ENCODE measurements at regions not wholly inside any gene's neighbourhood (a gene's known extent, or its start where the extent isn't known, plus 50 kb on each side); places are given as distances from the start of the nearest gene placed in this dataset.
A peak's percentile ranks its signal among the peaks of the same experiment; 100 is the strongest.
"Not testable (repeated sequence)": the region's sequence is repeated elsewhere in the genome, so short reads cannot be mapped to it uniquely, and the experiment has no call there.

DNA sequence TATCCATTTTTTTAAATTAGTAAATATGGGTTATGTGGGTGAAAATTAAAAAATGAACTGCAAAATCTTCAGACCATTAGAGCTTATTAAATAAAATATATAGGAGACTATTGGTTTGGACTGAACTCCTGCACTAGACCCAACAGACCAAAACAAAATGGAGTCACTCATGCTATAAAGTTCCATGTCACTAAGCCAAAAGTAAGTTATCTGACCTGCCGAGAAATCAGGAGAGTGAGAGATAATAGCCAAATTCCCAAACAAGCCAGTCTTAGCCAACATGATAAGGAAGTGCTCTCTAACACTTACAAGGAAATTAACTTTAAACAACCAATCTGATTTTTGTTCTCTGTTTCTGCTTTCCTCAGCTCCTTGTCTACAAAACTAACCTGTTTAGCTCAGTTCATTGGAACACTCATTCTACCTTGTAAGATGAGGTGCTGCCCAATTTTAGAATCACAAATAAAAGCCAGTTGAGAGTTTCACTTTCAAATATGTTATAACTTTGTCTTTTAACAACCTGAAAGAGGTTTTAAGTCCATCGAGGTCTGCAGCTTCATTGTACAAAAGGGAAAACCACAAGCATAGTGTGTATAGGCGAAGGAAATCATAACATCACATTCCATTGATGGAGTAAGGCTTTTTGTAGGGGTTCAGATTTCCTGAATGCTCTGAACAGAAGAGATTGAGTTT, 220.5 kb downstream of the TENT5A start:
- H3K9ac ChIP-seq (ENCODE audit: insufficient read depth in 1 of 2, low read length in 2 of 2) = no peak overlapping the region
- no peak for ATAC-seq (ENCODE audit: insufficient read depth, low FRiP score)
- H3K4me3 ChIP-seq = no peak overlapping the region
- no peak for DNase-seq
- TF ChIP-seq, protein P1, sequence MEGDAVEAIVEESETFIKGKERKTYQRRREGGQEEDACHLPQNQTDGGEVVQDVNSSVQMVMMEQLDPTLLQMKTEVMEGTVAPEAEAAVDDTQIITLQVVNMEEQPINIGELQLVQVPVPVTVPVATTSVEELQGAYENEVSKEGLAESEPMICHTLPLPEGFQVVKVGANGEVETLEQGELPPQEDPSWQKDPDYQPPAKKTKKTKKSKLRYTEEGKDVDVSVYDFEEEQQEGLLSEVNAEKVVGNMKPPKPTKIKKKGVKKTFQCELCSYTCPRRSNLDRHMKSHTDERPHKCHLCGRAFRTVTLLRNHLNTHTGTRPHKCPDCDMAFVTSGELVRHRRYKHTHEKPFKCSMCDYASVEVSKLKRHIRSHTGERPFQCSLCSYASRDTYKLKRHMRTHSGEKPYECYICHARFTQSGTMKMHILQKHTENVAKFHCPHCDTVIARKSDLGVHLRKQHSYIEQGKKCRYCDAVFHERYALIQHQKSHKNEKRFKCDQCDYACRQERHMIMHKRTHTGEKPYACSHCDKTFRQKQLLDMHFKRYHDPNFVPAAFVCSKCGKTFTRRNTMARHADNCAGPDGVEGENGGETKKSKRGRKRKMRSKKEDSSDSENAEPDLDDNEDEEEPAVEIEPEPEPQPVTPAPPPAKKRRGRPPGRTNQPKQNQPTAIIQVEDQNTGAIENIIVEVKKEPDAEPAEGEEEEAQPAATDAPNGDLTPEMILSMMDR (IDR thresholded peaks at IDR 0.05; ENCODE audit: control extremely low read depth, extremely low read depth) = no peak
- H3K27ac ChIP-seq (ENCODE audit: low read depth in 1 of 2, low read length in 1 of 2) = no peak overlapping the region
- WGBS, 2 donors = 54 to 55% methylated on average over 3 of the region's 3 CpGs
- no peaks in the 10 kb centered on the region for H3K4me1 ChIP-seq (ENCODE audit: control insufficient read depth in 5 of 5, insufficient read depth in 5 of 5, low read length in 5 of 5)
- H3K9me3 ChIP-seq (ENCODE audit: control insufficient read depth in 4 of 4, insufficient read depth in 3 of 4, low read length in 3 of 4) = peaks cover 0 to 2% (median 0%) of the 10 kb centered on the region in 4 donors
- H3K27me3 ChIP-seq (ENCODE audit: control insufficient read depth in 3 of 3, insufficient read depth in 3 of 3, low read length in 2 of 3) = no peaks in the 10 kb centered on the region
- no peaks in the 10 kb centered on the region for H3K36me3 ChIP-seq (ENCODE audit: control insufficient read depth in 4 of 4, insufficient read depth in 4 of 4, low read length in 4 of 4)

- Histone ChIP-seq H3K9me3 (ENCODE audit: control insufficient read depth in 4 of 4, insufficient read depth in 3 of 4, low read length in 3 of 4) (no peaks in the 10 kb centered on the region), H3K27me3 (ENCODE audit: control insufficient read depth in 3 of 3, insufficient read depth in 3 of 3, low read length in 2 of 3) (no peaks in the 10 kb centered on the region), H3K36me3 (ENCODE audit: control insufficient read depth in 4 of 4, insufficient read depth in 4 of 4, low read length in 4 of 4) (no peaks in the 10 kb centered on the region), H3K9ac (ENCODE audit: insufficient read depth in 1 of 2, low read length in 2 of 2) (no peak overlapping the region), H3K4me3 (no peak overlapping the region), H3K27ac (ENCODE audit: low read depth in 1 of 2, low read length in 1 of 2) (no peak overlapping the region), H3K4me1 (ENCODE audit: control insufficient read depth in 5 of 5, insufficient read depth in 5 of 5, low read length in 5 of 5) (no peaks in the 10 kb centered on the region)
- WGBS, 2 donors = 76 to 80% methylated on average over 3 of the region's 3 CpGs
- ATAC-seq (ENCODE audit: insufficient read depth, low FRiP score) (no peak), DNase-seq (peak in 1 of 3 donors; percentile 1)
- TF ChIP-seq, protein P1 (IDR thresholded peaks at IDR 0.05; ENCODE audit: control extremely low read depth, extremely low read depth) = no peak
These were observed 235.0 kb downstream of the TENT5A start for GRCh38 chr6:81517455-81517854.

DNA sequence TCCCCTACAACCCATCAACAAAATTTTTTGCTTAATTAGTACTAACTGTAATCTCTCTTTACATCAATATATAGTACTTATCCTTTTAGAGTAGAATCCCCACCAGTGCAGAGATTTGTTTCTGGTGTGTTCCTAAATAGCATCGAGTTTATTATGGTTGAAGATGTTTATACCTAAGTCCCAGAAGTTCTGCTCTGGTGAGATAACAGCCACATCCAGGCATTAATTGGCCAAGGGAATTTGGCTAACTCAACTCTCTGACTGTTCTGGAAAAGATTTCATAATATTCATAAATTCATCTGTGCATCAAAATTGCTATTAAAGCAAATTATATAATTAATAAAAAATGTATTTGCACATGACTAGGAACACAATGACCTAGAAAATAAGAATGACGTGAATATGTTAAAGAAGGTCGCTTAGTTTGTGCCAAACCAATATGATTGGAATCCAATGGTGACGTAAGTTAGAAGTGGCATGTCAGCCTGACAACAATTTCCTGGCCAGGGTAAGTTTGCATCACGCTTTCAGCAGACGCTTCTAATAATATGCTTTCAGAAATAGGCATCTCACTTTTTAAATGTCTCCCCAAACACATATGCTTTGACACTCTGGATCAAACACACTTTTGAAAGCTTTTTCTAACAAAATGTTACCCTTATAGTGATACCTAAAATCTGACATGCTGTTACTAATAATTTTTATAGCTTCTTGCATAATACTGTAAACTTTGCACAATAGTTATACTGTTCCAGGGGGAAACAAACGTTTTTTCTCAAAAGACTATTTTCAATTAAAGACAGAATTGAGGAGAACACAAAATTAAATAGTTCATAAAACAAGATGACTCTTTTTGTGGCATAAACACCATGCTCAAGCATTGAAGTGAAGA, 236.7 kb downstream of the TENT5A start:
- H3K27ac ChIP-seq (ENCODE audit: low read depth in 1 of 2, low read length in 1 of 2) = no peak overlapping the region
- 62 to 75% methylated on average over 7 of the region's 7 CpGs for WGBS, 2 donors
- no peaks in the 10 kb centered on the region for H3K27me3 ChIP-seq (ENCODE audit: control insufficient read depth in 3 of 3, insufficient read depth in 3 of 3, low read length in 2 of 3)
- no peaks in the 10 kb centered on the region for H3K4me1 ChIP-seq (ENCODE audit: control insufficient read depth in 5 of 5, insufficient read depth in 5 of 5, low read length in 5 of 5)
- DNase-seq (peak in 2 of 3 donors; percentile 4 to 16), ATAC-seq (ENCODE audit: insufficient read depth, low FRiP score) (no peak)
- no peaks in the 10 kb centered on the region for H3K36me3 ChIP-seq (ENCODE audit: control insufficient read depth in 4 of 4, insufficient read depth in 4 of 4, low read length in 4 of 4)
- H3K4me3 ChIP-seq = no peak overlapping the region
- TF ChIP-seq, protein P1 (IDR thresholded peaks at IDR 0.05; ENCODE audit: control extremely low read depth, extremely low read depth) = no peak
- no peak overlapping the region for H3K9ac ChIP-seq (ENCODE audit: insufficient read depth in 1 of 2, low read length in 2 of 2)
- H3K9me3 ChIP-seq (ENCODE audit: control insufficient read depth in 4 of 4, insufficient read depth in 3 of 4, low read length in 3 of 4) = no peaks in the 10 kb centered on the region

- not testable (repeated sequence) for H3K36me3 ChIP-seq (ENCODE audit: control insufficient read depth in 4 of 4, insufficient read depth in 4 of 4, low read length in 4 of 4); H3K27ac ChIP-seq (ENCODE audit: low read depth in 1 of 2, low read length in 1 of 2); H3K4me3 ChIP-seq; H3K4me1 ChIP-seq (ENCODE audit: control insufficient read depth in 5 of 5, insufficient read depth in 5 of 5, low read length in 5 of 5); H3K27me3 ChIP-seq (ENCODE audit: control insufficient read depth in 3 of 3, insufficient read depth in 3 of 3, low read length in 2 of 3); DNase-seq; H3K9ac ChIP-seq (ENCODE audit: insufficient read depth in 1 of 2, low read length in 2 of 2); H3K9me3 ChIP-seq (ENCODE audit: control insufficient read depth in 4 of 4, insufficient read depth in 3 of 4, low read length in 3 of 4); ATAC-seq (ENCODE audit: insufficient read depth, low FRiP score)
- 80 to 88% methylated on average over 4 of the region's 4 CpGs for WGBS, 2 donors
These were observed 238.3 kb downstream of the TENT5A start for GRCh38 chr6:81514195-81514594.

Measured in lung (tissue), 11 donors.